Stimulated activated CD4-positive, alpha-beta T cell treated with anti-CD3 and anti-CD28 coated beads, Interleukin-2, amount 100 ng/mL, for 48 hours (primary cell): ENCODE measurements at regions not wholly inside any gene's neighbourhood (a gene's known extent, or its start where the extent isn't known, plus 50 kb on each side); places are given as distances from the start of the nearest gene placed in this dataset.
"Not testable (repeated sequence)": the region's sequence is repeated elsewhere in the genome, so short reads cannot be mapped to it uniquely, and the experiment has no call there.

ENCODE experiments used
- DNase-seq, 2 donors: peaks; one replicate each; pipeline ENCODE4 v3.0.0-alpha.2; 2020

DNA sequence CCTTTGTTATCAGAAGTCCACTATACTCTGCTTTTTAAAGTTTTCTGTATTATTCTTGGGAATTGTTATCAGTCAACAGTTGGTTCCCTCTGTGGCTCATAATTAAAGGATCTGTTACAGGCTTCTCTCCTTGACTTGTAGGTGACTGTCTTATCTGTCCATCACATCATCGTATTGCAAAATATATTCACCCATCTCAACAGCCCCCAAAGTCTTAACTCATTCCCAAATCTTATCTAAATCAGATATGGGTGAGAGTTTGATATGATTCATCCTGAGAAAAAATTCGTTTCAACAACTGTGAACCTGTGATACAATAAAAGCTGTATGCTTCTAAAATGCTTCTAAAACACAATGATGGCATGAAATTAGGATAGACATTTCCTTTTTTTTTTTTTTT is 1245.6 kb upstream of the RAG2 start:
- no peak for DNase-seq

- no peak for DNase-seq
Observed at GRCh38 chr11:37841016-37841415, 1243.0 kb upstream of the RAG2 start.

DNA sequence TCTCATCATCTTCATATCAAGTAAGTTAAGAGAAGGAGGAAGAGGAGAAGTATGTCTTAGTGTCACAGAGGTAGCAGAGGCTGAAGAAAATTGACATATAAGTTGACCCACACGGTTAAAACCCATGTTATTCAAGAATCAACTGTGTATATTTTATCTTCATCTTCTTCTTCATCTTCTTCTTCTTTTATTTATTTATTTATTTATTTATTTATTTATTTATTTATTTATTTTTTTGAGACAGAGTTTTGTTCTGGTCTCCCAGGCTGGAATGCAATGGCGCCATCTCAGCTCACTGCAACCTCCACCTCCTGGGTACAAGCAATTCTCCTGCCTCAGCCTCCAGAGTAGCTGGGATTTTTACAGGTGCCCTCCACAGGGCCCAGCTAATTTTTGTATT is 1242.3 kb upstream of the RAG2 start:
- DNase-seq = not testable (repeated sequence)

- DNase-seq = no peak
Observed at GRCh38 chr11:37830529-37830928, 1232.5 kb upstream of the RAG2 start.

GRCh38 chr11:37817727-37818270 is 1219.8 kb upstream of the RAG2 start:
- DNase-seq = no peak

DNA sequence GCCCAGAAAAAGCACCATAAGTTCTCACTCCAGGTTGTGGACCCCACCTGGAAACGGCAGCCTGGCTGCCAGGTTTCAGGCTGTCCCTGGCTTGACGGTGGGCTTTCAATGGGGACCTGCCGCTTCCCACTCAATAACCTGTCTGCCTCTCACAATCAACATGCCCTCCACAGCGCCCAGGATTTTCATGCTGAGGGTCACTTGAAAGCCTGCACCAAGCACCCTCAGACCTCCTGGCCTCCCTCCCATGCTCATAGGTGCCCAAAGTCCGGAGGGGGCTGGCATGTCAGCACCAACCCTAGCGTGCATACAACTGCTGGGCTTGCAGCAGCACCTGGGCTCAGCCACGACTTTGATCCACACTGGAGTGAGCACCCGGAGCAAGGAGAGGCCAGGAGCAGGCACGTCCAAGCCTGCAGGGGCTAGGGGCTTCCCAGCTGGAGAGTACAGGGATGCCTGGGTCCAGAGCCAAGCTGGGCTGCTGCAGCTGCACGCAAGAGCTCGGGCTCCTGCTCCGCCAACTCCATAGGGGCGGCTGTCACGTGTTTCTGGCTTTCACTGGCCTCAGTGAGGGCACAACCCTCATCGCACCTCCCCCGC is 1214.3 kb upstream of the RAG2 start:
- no peak for DNase-seq

GRCh38 chr11:37811349-37811748 is 1213.3 kb upstream of the RAG2 start:
- no peak for DNase-seq

- DNase-seq = no peak
Observed at GRCh38 chr11:37804666-37805065, 1206.6 kb upstream of the RAG2 start.

GRCh38 chr11:37788141-37788877 is 1190.3 kb upstream of the RAG2 start:
- DNase-seq = no peak

- no peak for DNase-seq
Observed at GRCh38 chr11:37786214-37786755, 1188.2 kb upstream of the RAG2 start.

GRCh38 chr11:37774441-37774840 is 1176.4 kb upstream of the RAG2 start:
- no peak for DNase-seq

- DNase-seq = no peak
Observed at GRCh38 chr11:37770145-37770544, 1172.1 kb upstream of the RAG2 start.

- DNase-seq = no peak
Observed at GRCh38 chr11:37762079-37762478, 1164.0 kb upstream of the RAG2 start.

GRCh38 chr11:37755521-37755920 is 1157.5 kb upstream of the RAG2 start:
- DNase-seq = no peak

DNA sequence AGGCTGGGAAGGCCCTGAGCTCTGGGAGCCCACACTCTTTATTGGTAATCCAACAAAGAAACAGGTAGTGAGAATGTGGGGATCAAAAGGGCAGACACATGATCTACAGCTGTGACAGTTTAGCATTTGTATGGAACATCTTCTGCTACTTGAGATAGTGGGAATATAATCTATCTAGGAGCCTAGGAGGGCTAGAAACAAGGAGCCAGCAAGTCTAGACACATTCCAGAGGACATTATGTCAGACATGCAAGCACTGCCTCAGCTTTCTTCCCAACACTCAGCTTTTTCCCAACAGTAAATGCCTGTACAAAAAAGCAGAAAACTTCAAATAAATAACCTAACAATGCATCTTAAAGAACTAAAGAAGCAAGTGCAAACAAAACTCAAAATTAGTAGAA is 1150.6 kb upstream of the RAG2 start:
- DNase-seq = no peak

DNA sequence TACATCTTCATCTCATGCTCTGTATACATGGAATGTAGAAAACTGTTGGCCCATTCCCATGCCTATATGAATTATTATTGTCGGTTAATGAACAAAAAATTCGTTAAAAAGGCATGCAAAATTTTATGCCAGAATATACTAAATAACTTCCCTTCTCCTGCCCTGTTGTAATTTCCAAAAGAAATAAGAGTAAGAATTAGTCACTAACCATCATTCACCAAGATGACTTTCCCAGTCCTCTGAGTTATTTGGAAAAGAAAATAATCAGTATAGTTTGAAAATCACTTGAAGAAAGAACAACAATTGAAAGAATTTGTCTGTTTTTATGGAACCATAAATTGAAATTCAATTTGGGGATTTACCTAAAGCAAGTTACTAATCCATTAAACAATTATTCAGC is 1149.1 kb upstream of the RAG2 start:
- DNase-seq = no peak

DNA sequence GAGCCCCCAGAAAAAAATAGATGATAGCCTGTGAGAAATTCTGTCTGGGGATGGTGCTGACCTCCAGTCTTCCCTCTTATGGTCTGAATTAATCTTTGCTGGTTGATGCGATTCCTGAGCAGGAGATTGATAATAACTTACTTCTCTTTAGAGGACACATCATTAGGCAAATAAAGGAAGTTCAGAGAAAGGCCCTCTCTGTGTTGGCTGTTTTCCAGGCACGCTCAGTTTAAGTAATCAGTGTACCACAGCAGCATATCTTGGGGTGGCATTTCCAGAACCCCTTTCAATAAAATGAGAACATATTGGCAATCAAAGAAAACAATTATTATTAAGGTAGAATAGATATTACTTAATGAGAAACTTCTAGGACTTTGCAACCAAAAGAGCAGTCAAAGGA is 1129.3 kb upstream of the RAG2 start:
- DNase-seq = no peak

DNA sequence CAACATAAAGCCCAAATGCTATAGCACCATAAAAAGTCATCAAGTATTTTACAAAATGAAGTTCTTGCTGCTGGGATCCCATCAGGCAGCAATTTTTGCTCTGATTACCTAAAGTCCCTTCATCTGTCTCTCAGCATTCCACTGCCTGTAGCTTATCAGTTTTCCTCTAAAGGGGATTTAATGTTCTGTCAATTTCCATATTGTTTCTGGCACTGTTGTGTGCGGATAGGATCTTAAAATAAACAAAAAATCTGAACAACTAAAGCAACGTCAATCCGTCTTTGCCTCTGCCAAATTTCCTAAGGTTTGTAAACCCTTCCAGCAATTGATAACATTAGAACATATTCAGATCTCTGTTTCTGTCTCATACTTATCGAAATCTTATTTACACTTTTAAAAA is 1126.3 kb upstream of the RAG2 start:
- DNase-seq = no peak

- no peak for DNase-seq
Observed at GRCh38 chr11:37721485-37721884, 1123.4 kb upstream of the RAG2 start.

DNA sequence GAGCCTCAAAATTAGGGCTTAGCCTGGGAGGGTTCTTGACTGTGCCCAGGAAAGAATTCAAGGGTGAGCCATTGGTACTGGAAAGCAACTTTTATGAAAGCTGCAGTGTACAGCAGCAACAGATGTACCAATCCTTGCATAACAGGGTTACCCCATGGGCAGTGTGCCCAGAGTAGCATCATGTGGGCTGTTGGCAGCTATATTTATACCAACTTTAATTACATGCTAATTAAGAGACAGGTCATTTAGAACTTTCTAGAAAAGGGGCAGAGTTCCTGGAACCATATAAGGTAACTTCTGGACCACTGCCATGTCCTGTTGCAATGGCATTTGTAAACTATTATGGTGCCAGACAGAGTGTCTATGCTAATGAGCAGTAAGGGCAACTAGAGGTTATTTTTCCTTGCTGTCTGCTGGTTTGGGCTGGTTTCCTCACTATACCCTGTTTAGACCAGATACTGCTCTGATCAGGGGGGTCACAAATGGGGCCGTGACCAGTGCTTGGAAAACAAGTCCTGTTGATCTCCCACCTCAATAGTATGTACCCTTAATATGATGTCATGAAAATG is 1120.5 kb upstream of the RAG2 start:
- DNase-seq = no peak

- DNase-seq = no peak
Observed at GRCh38 chr11:37712251-37712650, 1114.2 kb upstream of the RAG2 start.

DNA sequence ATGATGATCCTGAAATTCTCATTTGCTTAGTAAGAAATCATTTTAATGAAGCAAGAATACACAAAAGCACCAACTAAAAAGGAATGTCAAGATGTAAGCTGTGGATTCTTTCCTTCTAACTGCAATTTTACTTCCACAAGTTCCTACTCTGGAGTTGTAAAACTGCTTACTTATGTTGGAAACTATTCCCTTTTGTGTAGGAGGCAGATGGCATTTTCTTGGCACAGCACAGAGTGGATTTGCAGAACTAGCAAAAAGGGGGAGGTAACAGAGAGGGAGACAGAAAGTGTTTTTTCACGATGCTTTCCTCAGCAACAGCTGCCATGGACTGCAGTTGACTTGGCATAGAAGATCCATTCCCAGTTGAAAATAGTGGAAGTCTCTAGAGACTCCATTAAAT is 1112.0 kb upstream of the RAG2 start:
- no peak for DNase-seq

- DNase-seq = no peak
Observed at GRCh38 chr11:37704791-37705190, 1106.8 kb upstream of the RAG2 start.

DNA sequence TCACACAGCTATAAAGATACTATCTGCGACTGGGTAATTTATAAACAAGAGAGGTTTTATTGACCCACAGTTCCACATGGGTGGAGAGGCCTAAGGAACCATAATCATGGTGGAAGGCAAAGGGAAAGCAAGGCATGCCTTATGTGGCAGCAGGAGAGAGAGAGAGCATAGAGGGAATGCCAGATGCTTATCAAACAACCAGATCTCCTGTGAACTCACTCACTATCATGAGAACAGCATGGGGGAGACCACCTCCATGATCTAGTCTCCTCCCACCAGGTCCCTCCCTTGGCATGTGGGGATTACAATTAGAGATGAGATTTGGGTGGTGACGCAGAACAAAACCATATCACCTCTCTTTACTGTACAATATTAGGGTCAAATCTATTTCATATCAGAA is 1101.6 kb upstream of the RAG2 start:
- DNase-seq = no peak
